HUES6 (cell line): ENCODE measurements at regions not wholly inside any gene's neighbourhood (a gene's known extent, or its start where the extent isn't known, plus 50 kb on each side); places are given as distances from the start of the nearest gene placed in this dataset.

Experiments used
- H3K27ac ChIP-seq: 2 replicates; pipeline ENCODE4 v1.7.0; 2013; ENCODE audit warnings: low read depth, mild to moderate bottlenecking, low read length, inconsistent platforms
- H3K27me3 ChIP-seq: 2 replicates; pipeline ENCODE4 v1.6.1; 2013; ENCODE audit warnings: low read length; ENCODE audit not compliant: control insufficient read depth, insufficient read depth
- H3K36me3 ChIP-seq: 2 replicates; pipeline ENCODE4 v1.6.1; 2013; ENCODE audit warnings: low read length; ENCODE audit not compliant: control insufficient read depth, insufficient read depth
- H3K4me1 ChIP-seq: 2 replicates; pipeline ENCODE4 v1.6.1; 2013; ENCODE audit warnings: low read length; ENCODE audit not compliant: control insufficient read depth, insufficient read depth
- H3K4me3 ChIP-seq: 2 replicates; pipeline ENCODE4 v1.5.1; 2013; ENCODE audit warnings: low read depth, low read length
- H3K9ac ChIP-seq: one replicate; pipeline ENCODE4 v1.6.1; 2013; ENCODE audit warnings: mild to moderate bottlenecking, low read length
- H3K9me3 ChIP-seq: 2 replicates; pipeline ENCODE4 v1.6.1; 2013; ENCODE audit warnings: low read depth, low read length; ENCODE audit not compliant: control insufficient read depth, insufficient read depth

- Histone ChIP-seq H3K9ac (no peak overlapping the region), H3K27me3 (peaks cover 18% of the 10 kb centered on the region; the same call in 1 of the 2 replicates), H3K9me3 (no peaks in the 10 kb centered on the region), H3K27ac (no peak overlapping the region), H3K4me1 (peaks cover 20% of the 10 kb centered on the region), H3K4me3 (no peak overlapping the region), H3K36me3 (peaks cover 28% of the 10 kb centered on the region; the same call in 1 of the 2 replicates)
Observed at GRCh38 chr1:232464325-232464724, 165.6 kb downstream of the SIPA1L2 start.

- Histone ChIP-seq H3K9ac (no peak overlapping the region), H3K4me1 (peaks cover 18% of the 10 kb centered on the region; the same call in 1 of the 2 replicates), H3K9me3 (no peaks in the 10 kb centered on the region), H3K27me3 (peaks cover 12% of the 10 kb centered on the region; the same call in 1 of the 2 replicates), H3K4me3 (no peak overlapping the region), H3K27ac (no peak overlapping the region), H3K36me3 (peaks cover 28% of the 10 kb centered on the region; the same call in 1 of the 2 replicates)
Observed at GRCh38 chr1:232463225-232463624, 166.7 kb downstream of the SIPA1L2 start.

GRCh38 chr1:232462213-232462612 is 167.7 kb downstream of the SIPA1L2 start:
- Histone ChIP-seq H3K4me3 (no peak overlapping the region), H3K27ac (no peak overlapping the region), H3K36me3 (peaks cover 23% of the 10 kb centered on the region; the same call in 1 of the 2 replicates), H3K9ac (no peak overlapping the region), H3K4me1 (peaks cover 23% of the 10 kb centered on the region), H3K9me3 (no peaks in the 10 kb centered on the region), H3K27me3 (peaks cover 5% of the 10 kb centered on the region; the same call in 1 of the 2 replicates)

- Histone ChIP-seq H3K27me3 (no peaks in the 10 kb centered on the region), H3K9ac (no peak overlapping the region), H3K4me3 (no peak overlapping the region), H3K9me3 (no peaks in the 10 kb centered on the region), H3K36me3 (peaks cover 11% of the 10 kb centered on the region; the same call in 1 of the 2 replicates), H3K4me1 (peaks cover 33% of the 10 kb centered on the region), H3K27ac (no peak overlapping the region)
Observed at GRCh38 chr1:232459826-232460225, 170.1 kb downstream of the SIPA1L2 start.

GRCh38 chr1:232459087-232459486 is 170.8 kb downstream of the SIPA1L2 start:
- Histone ChIP-seq H3K4me1 (peaks cover 40% of the 10 kb centered on the region), H3K27me3 (no peaks in the 10 kb centered on the region), H3K27ac (no peak overlapping the region), H3K36me3 (peaks cover 4% of the 10 kb centered on the region; the same call in 1 of the 2 replicates), H3K9ac (no peak overlapping the region), H3K4me3 (no peak overlapping the region), H3K9me3 (no peaks in the 10 kb centered on the region)

DNA sequence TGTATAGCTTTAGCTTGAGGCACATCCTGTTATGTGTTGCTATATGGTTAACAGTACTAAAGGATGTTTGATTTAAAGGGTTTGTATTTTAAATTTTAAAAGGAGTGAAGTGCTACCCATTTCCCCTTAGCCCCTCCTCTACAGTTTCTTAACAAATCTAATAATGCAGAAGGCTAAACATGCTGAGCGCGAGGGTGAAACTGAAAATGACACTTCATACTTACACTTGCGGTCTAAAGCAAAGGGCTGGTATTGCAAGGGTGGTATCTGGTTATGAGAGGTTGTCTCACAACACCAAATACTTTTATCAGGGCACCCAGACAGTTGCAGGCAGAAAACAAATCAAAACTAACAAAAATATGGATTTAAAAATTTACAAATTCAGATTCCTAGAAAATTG is 172.3 kb downstream of the SIPA1L2 start:
- Histone ChIP-seq H3K4me1 (peaks cover 43% of the 10 kb centered on the region), H3K9ac (no peak overlapping the region), H3K9me3 (no peaks in the 10 kb centered on the region), H3K36me3 (peaks cover 4% of the 10 kb centered on the region; the same call in 1 of the 2 replicates), H3K27me3 (no peaks in the 10 kb centered on the region), H3K4me3 (no peak overlapping the region), H3K27ac (no peak overlapping the region)

GRCh38 chr1:232456714-232457113 is 173.2 kb downstream of the SIPA1L2 start:
- no peaks in the 10 kb centered on the region for H3K9me3 ChIP-seq
- H3K9ac ChIP-seq: no peak overlapping the region
- H3K4me1 ChIP-seq: peaks cover 43% of the 10 kb centered on the region
- H3K27me3 ChIP-seq: no peaks in the 10 kb centered on the region
- no peak overlapping the region for H3K4me3 ChIP-seq
- H3K27ac ChIP-seq: no peak overlapping the region
- H3K36me3 ChIP-seq: peaks cover 4% of the 10 kb centered on the region; the same call in 1 of the 2 replicates

DNA sequence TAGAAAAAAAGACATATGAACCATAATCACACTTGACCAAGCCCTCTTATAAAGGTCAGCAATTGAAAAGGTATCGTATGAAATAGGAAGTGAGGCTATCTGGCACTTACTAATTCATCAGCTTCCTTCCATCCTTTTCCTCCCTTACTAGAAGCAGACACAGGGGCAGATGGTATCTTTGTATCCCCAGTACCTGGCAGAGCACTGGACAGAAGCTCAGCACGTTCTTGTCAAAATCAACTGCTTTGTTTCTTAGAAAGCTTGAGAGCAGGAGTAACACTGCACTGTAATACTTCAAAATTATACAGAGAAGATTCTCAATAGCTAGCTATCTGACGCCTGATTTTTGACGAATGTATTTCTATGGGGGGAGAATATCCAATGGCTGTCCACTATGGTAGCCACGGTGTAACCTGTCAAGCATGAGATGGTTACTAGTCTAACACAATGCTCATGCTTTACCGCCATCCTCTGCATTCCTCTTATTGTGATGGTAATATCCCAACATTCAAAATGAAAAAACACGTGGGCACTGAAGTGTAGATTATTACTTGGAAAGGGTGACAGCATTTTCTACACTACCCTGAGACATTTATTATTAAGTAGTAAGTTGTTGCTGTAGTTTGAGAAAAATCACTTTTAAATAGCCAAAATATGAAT is 175.6 kb downstream of the SIPA1L2 start:
- no peak overlapping the region for H3K4me3 ChIP-seq

DNA sequence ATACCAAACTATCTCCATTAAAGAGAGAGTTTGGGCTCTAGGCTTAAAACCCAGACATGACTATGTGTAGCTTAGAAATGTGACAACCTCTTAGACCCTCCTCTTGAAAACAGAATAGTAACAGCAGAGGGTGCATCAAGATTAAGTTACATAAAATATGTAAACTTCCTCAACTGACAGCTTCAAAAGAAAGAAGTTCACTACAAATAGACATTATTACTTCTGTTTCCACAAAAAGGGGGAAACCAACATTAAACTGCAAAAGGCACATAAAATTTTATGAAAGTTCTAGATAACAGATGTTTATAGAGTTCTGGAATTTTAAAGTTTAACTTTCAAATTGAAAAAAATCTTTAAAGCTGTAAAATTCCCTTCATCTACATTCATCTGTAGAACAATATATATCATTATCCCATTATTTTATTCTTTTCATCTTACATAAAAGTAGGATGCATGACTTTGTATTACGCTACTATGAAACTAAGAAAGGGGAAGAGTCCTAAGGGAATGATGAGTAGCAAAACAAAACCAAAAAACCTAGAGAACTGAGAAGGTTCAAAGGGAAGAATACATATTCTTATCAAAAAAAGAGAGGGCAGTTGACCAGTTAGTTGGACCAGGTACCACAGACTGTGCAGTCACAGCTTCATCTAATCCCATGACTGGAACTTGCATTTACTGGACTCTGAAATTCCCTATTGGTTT is 177.0 kb downstream of the SIPA1L2 start:
- Histone ChIP-seq H3K9me3 (no peaks in the 10 kb centered on the region), H3K4me3 (no peak overlapping the region), H3K9ac (no peak overlapping the region), H3K4me1 (peaks cover 27% of the 10 kb centered on the region), H3K27ac (no peak overlapping the region), H3K36me3 (peaks cover 5% of the 10 kb centered on the region; the same call in 1 of the 2 replicates), H3K27me3 (no peaks in the 10 kb centered on the region)

More for the DNA sequence above, 175.6 kb downstream of the SIPA1L2 start:
- Histone ChIP-seq H3K27ac (no peak overlapping the region), H3K9ac (no peak overlapping the region), H3K4me1 (peaks cover 34% of the 10 kb centered on the region), H3K9me3 (no peaks in the 10 kb centered on the region), H3K36me3 (peaks cover 5% of the 10 kb centered on the region; the same call in 1 of the 2 replicates), H3K27me3 (no peaks in the 10 kb centered on the region)

DNA sequence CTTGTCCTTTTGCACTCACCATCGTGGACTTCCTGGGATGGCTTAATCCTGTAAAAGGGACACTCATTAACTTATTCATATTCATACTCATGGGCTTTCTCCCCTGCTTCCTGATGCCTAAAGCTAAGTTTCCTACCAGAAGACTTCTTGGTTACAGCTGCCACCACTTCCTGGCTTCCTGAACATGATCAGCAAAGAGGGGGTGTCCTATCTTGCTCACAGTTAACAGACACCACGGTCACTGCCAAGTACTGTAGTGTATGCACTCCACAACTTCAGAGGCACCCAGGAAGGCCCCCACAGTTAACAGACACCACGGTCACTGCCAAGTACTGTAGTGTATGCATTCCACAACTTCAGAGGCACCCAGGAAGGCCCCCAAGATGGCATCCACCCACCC is 177.8 kb downstream of the SIPA1L2 start:
- Histone ChIP-seq H3K4me1 (peaks cover 19% of the 10 kb centered on the region), H3K4me3 (no peak overlapping the region), H3K36me3 (peaks cover 5% of the 10 kb centered on the region; the same call in 1 of the 2 replicates), H3K9me3 (no peaks in the 10 kb centered on the region), H3K27ac (no peak overlapping the region), H3K27me3 (no peaks in the 10 kb centered on the region), H3K9ac (no peak overlapping the region)

DNA sequence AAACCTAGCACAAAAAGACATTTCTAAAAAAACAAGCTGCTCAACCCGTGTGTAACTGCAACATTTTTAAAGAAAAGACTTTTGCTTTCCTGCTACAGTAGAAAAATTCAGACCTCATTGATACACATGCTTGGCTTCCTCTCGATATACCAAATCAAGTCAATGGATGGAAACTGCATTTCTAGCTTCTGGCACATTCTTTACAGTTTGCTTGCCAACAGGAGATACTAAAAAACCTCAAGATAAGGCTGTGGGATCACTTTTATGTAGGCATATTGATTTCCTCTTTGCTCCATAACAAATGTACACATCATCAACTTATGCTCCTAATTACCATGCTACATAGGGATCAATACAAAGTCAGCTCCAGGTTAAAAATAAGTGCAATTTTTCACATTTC is 178.4 kb downstream of the SIPA1L2 start:
- H3K9ac ChIP-seq: no peak overlapping the region

More for the DNA sequence above, 178.4 kb downstream of the SIPA1L2 start:
- Histone ChIP-seq H3K36me3 (peaks cover 5% of the 10 kb centered on the region; the same call in 1 of the 2 replicates), H3K4me3 (no peak overlapping the region), H3K9me3 (no peaks in the 10 kb centered on the region), H3K4me1 (peaks cover 13% of the 10 kb centered on the region), H3K27ac (no peak overlapping the region), H3K27me3 (no peaks in the 10 kb centered on the region)
